Activated T-cell treated with anti-CD3 and anti-CD28 coated beads, Interleukin-2, amount 50 U/mL, for 72 hours (primary cell): ENCODE measurements at regions not wholly inside any gene's neighbourhood (a gene's known extent, or its start where the extent isn't known, plus 50 kb on each side); places are given as distances from the start of the nearest gene placed in this dataset.
A peak's percentile ranks its signal among the peaks of the same experiment; 100 is the strongest.
"Not testable (repeated sequence)": the region's sequence is repeated elsewhere in the genome, so short reads cannot be mapped to it uniquely, and the experiment has no call there.

Experiments used
- ATAC-seq, 2 donors: fragments of 150-1000 bp; cut with Tn5 transposase; replicated peaks in 1 of 2; 2 replicates each; pipeline ENCODE4 v1.10.0; 2021; ENCODE audit warnings: moderate library complexity in 2 of 2, mild to moderate bottlenecking in 1 of 2
- DNase-seq, 2 donors: peaks; one replicate each; pipeline ENCODE4 v3.0.0; 2021 to 2022; ENCODE audit warnings: mixed read lengths in 1 of 2
- H3K27ac Mint-ChIP-seq: one replicate; pipeline ENCODE4 v1.8.0; 2022; ENCODE audit warnings: mild to moderate bottlenecking, moderate library complexity, mixed read lengths
- H3K27me3 Mint-ChIP-seq: one replicate; pipeline ENCODE4 v1.8.0; 2022; ENCODE audit warnings: low read depth, mixed read lengths
- H3K36me3 Mint-ChIP-seq, 2 donors: one replicate each; pipeline ENCODE4 v1.8.0; 2022; ENCODE audit warnings: mixed read lengths in 2 of 2, mild to moderate bottlenecking in 1 of 2; ENCODE audit not compliant: insufficient read depth in 2 of 2
- H3K4me1 Mint-ChIP-seq: one replicate; pipeline ENCODE4 v1.8.0; 2022; ENCODE audit warnings: low read depth, mixed read lengths
- H3K4me3 Mint-ChIP-seq, 2 donors: one replicate each; pipeline ENCODE4 v1.8.0; 2022; ENCODE audit warnings: mild to moderate bottlenecking in 2 of 2, mixed read lengths in 2 of 2, moderate library complexity in 2 of 2
- H3K9me3 Mint-ChIP-seq, 2 donors: one replicate each; pipeline ENCODE4 v1.8.0; 2022; ENCODE audit warnings: mixed read lengths in 2 of 2

GRCh38 chr12:31906557-31907301 lies 52.5 kb upstream of the RESF1 start:
- Mint-ChIP-seq H3K4me3 (peak overlapping the region; percentile 23), H3K27ac (peak overlapping the region; percentile 59), H3K27me3 (no peaks in the 10 kb centered on the region), H3K4me1 (peaks cover 20% of the 10 kb centered on the region), H3K36me3 (peaks cover 28 to 46% of the 10 kb centered on the region in 2 donors), H3K9me3 (peaks cover 25 to 27% of the 10 kb centered on the region in 2 donors)
- ATAC-seq (peak; percentile 67 to 86), DNase-seq (peak in 1 of 2 donors; percentile 15)

- H3K9me3 Mint-ChIP-seq, result peaks cover 24 to 26% of the 10 kb centered on the region in 2 donors
- ATAC-seq, result no peak
- no peak for DNase-seq
- no peak overlapping the region for H3K27ac Mint-ChIP-seq
- H3K27me3 Mint-ChIP-seq, result no peaks in the 10 kb centered on the region
- H3K36me3 Mint-ChIP-seq, result peaks cover 32 to 48% of the 10 kb centered on the region in 2 donors
- H3K4me3 Mint-ChIP-seq, result no peak overlapping the region
- peaks cover 46% of the 10 kb centered on the region for H3K4me1 Mint-ChIP-seq
These were observed 56.2 kb upstream of the RESF1 start for GRCh38 chr12:31903025-31903424.

DNA sequence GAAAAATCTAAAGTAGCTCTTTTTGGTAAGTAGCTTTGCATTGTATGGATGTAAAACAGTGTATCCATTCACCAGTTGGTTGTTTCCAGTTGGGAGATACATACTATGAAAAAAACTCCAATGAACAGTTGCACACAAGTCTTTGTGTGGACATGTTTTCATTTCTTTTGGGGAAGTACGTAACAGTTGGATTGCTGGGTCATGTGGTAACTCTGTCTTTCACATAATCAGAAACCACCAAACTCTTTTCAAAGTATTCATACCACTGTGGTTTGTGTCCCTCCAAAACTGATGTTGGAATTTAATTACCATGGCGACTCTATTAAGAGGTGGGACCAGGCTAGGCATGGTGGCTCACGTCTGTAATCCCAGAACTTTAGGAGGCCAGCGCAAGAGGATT lies 58.9 kb upstream of the RESF1 start:
- no peak for DNase-seq
- peaks cover 19 to 25% of the 10 kb centered on the region in 2 donors for H3K9me3 Mint-ChIP-seq
- ATAC-seq, result no peak
- no peak overlapping the region for H3K27ac Mint-ChIP-seq
- peaks cover 51% of the 10 kb centered on the region for H3K4me1 Mint-ChIP-seq
- peaks cover 35 to 52% of the 10 kb centered on the region in 2 donors for H3K36me3 Mint-ChIP-seq
- H3K4me3 Mint-ChIP-seq, result no peak overlapping the region
- H3K27me3 Mint-ChIP-seq, result no peaks in the 10 kb centered on the region

DNA sequence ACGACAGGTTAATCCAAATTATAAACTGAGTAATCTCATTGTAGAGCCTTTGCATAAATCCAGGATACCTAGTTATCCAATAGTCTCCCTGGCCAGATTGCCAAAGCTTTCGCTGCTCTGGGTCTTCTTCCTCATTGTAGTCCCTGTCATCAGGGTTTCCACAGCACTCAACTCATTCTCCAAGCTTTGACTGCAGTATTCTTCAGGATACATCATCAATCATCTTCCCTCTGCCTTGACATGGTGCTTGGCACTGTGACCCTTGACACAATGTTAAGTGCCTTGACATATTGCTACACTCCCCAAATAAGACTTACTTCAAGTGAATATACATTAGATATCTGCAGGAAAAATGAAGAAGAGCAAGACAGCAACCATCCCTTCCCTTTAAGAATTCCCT lies 60.1 kb upstream of the RESF1 start:
- Mint-ChIP-seq H3K4me3 (no peak overlapping the region), H3K27me3 (no peaks in the 10 kb centered on the region), H3K9me3 (peaks cover 21 to 30% of the 10 kb centered on the region in 2 donors), H3K36me3 (peaks cover 42 to 60% of the 10 kb centered on the region in 2 donors), H3K4me1 (peaks cover 54% of the 10 kb centered on the region), H3K27ac (no peak overlapping the region)
- no peak for ATAC-seq
- DNase-seq, result no peak

GRCh38 chr12:31897781-31898503 lies 61.3 kb upstream of the RESF1 start:
- Mint-ChIP-seq H3K27ac (peak overlapping the region; percentile 100), H3K4me3 (peak overlapping the region; percentile 68 to 99), H3K4me1 (peaks cover 54% of the 10 kb centered on the region), H3K27me3 (no peaks in the 10 kb centered on the region), H3K36me3 (peaks cover 44 to 68% of the 10 kb centered on the region in 2 donors), H3K9me3 (peaks cover 26 to 33% of the 10 kb centered on the region in 2 donors)
- ATAC-seq (no peak), DNase-seq (peak; percentile 30 to 37)

- H3K36me3 Mint-ChIP-seq, result peaks cover 46 to 69% of the 10 kb centered on the region in 2 donors
- not testable (repeated sequence) for DNase-seq, H3K27me3 Mint-ChIP-seq, ATAC-seq
- peak overlapping the region; percentile 68 to 99 for H3K4me3 Mint-ChIP-seq
- H3K27ac Mint-ChIP-seq, result peak overlapping the region; percentile 100
- H3K4me1 Mint-ChIP-seq, result peaks cover 54% of the 10 kb centered on the region
- peaks cover 26 to 34% of the 10 kb centered on the region in 2 donors for H3K9me3 Mint-ChIP-seq
These were observed 62.1 kb upstream of the RESF1 start for GRCh38 chr12:31897092-31897491.

- peaks cover 54% of the 10 kb centered on the region for H3K4me1 Mint-ChIP-seq
- no peaks in the 10 kb centered on the region for H3K27me3 Mint-ChIP-seq
- peak overlapping the region; percentile 68 to 99 for H3K4me3 Mint-ChIP-seq
- H3K36me3 Mint-ChIP-seq, result peaks cover 47 to 69% of the 10 kb centered on the region in 2 donors
- peak; percentile 99 for ATAC-seq
- H3K9me3 Mint-ChIP-seq, result peaks cover 26 to 36% of the 10 kb centered on the region in 2 donors
- peak; percentile 90 to 94 for DNase-seq
- peak overlapping the region; percentile 100 for H3K27ac Mint-ChIP-seq
These were observed 62.6 kb upstream of the RESF1 start for GRCh38 chr12:31896514-31897039.

GRCh38 chr12:31895449-31896150 lies 63.6 kb upstream of the RESF1 start:
- peaks cover 47 to 70% of the 10 kb centered on the region in 2 donors for H3K36me3 Mint-ChIP-seq
- DNase-seq, result no peak
- H3K27ac Mint-ChIP-seq, result peak overlapping the region; percentile 100
- no peaks in the 10 kb centered on the region for H3K27me3 Mint-ChIP-seq
- peaks cover 57% of the 10 kb centered on the region for H3K4me1 Mint-ChIP-seq
- peak overlapping the region; percentile 25 to 99 for H3K4me3 Mint-ChIP-seq
- no peak for ATAC-seq
- peaks cover 26 to 38% of the 10 kb centered on the region in 2 donors for H3K9me3 Mint-ChIP-seq

DNA sequence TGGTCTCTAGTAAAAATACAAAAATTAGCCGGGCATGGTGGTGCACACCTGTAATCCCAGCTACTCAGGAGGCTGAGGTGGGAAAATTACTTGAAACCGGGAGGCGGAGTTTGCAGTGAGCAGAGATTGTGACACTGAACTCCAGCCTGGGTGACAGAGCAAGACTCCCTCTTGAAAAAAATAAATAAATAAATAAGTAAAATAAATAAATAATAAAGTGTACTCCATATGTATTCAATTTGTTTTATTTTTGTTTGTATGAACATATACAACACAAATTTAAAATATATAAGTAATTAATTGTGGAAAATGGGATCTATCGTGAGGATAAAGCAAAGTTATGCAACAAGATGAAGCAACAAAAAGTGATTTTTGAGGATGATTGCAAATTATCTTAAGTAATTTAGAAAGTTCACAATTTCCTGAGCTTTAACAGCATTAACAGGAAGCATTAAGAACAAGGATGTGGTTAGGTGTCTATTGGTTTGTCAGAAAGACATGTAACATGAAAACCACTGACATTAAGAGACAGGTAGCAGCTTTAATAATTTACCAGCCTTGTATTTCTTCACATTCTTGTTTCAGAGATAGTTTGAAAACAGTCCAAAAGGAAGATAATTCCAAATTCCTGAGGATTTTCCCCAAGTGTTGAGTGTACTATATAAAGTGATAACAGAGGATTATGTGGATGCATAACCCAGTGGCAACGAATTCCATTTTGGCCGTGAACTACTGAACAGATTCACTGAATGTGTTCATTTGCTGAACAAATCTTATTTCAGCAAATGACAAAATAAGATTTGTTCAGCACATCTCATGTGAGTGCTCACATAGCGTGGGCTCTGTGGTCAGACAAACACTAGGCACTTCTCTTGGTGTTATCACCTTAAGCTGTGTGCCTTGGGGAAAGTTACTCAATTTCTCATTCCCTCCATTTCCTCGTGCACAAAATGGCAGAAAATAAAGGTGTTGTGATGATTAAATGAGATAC lies 68.6 kb upstream of the RESF1 start:
- H3K4me1 Mint-ChIP-seq, result peaks cover 18% of the 10 kb centered on the region

GRCh38 chr12:31887109-31887811 lies 72.0 kb upstream of the RESF1 start:
- Mint-ChIP-seq H3K9me3 (peaks cover 15 to 37% of the 10 kb centered on the region in 2 donors), H3K36me3 (peaks cover 25 to 55% of the 10 kb centered on the region in 2 donors), H3K4me3 (no peak overlapping the region), H3K27me3 (no peaks in the 10 kb centered on the region), H3K4me1 (peaks cover 11% of the 10 kb centered on the region), H3K27ac (no peak overlapping the region)
- DNase-seq (no peak), ATAC-seq (no peak)

More for the DNA sequence above, 68.6 kb upstream of the RESF1 start:
- H3K27me3 Mint-ChIP-seq, result no peaks in the 10 kb centered on the region
- DNase-seq (no peak), ATAC-seq (peak; percentile 54)
- H3K9me3 Mint-ChIP-seq, result peaks cover 23 to 39% of the 10 kb centered on the region in 2 donors
- H3K36me3 Mint-ChIP-seq, result peaks cover 36 to 66% of the 10 kb centered on the region in 2 donors
- peak overlapping the region; percentile 80 for H3K27ac Mint-ChIP-seq
- H3K4me3 Mint-ChIP-seq, result peak overlapping the region; percentile 10 to 49

DNA sequence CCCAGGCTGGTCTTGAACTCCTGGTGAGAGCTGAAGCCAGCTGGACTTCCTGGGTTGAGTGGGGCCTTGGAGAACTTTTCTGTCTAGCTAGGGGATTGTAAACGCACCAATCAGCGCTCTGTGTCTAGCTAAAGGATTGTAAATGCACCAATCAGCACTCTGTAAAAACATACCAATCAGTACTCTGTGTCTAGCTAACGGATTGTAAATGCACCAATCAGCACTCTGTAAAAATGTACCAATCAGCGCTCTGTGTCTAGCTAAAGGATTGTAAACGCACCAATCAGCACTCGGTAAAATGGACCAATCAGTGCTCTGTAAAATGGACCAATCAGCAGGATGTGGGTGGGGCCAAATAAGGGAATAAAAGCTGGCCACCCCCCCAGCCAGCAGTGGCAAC lies 76.5 kb upstream of the RESF1 start:
- DNase-seq, H3K4me1 Mint-ChIP-seq: not testable (repeated sequence)
- H3K36me3 Mint-ChIP-seq, result peaks cover 17 to 35% of the 10 kb centered on the region in 2 donors

More for the DNA sequence above, 76.5 kb upstream of the RESF1 start:
- peaks cover 6 to 22% of the 10 kb centered on the region in 2 donors for H3K9me3 Mint-ChIP-seq
- ATAC-seq, H3K27me3 Mint-ChIP-seq, H3K27ac Mint-ChIP-seq, H3K4me3 Mint-ChIP-seq: not testable (repeated sequence)
